ENCODE measurements at regions not wholly inside any gene's neighbourhood (a gene's known extent, or its start where the extent isn't known, plus 50 kb on each side); places are given as distances from the start of the nearest gene placed in this dataset.

DNA sequence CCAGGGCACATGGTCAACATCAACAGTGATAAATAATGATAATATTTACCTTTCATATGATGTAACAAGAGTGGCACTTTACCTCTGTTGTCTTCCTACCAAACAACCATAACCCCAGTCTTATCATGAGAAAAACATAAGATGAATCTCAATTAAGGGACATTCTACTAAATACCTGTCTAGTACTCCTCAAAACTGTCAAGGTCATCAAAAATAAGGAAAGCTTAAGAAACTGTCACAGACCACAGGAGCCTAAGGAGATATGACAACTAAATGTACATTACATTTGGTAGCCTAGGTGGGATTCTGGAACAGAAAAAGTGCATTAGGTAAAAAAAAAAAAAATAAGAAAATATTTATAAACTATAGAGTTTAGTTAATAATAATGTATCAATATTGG is 118.1 kb downstream of the CCDC34 start:
- TF ChIP-seq, protein P1, sequence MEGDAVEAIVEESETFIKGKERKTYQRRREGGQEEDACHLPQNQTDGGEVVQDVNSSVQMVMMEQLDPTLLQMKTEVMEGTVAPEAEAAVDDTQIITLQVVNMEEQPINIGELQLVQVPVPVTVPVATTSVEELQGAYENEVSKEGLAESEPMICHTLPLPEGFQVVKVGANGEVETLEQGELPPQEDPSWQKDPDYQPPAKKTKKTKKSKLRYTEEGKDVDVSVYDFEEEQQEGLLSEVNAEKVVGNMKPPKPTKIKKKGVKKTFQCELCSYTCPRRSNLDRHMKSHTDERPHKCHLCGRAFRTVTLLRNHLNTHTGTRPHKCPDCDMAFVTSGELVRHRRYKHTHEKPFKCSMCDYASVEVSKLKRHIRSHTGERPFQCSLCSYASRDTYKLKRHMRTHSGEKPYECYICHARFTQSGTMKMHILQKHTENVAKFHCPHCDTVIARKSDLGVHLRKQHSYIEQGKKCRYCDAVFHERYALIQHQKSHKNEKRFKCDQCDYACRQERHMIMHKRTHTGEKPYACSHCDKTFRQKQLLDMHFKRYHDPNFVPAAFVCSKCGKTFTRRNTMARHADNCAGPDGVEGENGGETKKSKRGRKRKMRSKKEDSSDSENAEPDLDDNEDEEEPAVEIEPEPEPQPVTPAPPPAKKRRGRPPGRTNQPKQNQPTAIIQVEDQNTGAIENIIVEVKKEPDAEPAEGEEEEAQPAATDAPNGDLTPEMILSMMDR (IDR thresholded peaks at IDR 0.05; ENCODE audit: low read depth, low read length) = no peak
- no peak overlapping the region for H3K4me3 ChIP-seq (ENCODE audit: low read depth, low read length)

DNA sequence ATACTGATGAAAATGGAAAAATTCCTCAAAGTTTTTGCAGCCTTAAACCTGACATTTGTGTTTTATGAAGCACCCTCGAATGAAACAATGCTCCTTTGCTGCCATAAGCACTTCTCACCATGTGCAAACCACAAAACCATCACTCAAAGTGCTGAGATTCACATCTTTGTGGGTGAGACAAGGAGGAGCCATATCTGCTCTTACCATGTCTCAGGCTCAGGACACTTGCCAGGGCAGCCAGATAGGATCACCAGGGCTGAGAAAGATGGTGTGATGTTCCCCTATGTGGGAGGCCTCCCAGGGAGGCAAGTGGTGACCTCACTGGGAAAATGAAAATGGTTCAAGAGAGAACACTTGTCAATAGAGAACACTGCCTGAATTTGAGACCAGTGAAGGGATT is 120.4 kb downstream of the CCDC34 start:
- H3K4me3 ChIP-seq (ENCODE audit: low read depth, low read length) = no peak overlapping the region
- TF ChIP-seq, protein P1 (IDR thresholded peaks at IDR 0.05; ENCODE audit: low read depth, low read length) = no peak

DNA sequence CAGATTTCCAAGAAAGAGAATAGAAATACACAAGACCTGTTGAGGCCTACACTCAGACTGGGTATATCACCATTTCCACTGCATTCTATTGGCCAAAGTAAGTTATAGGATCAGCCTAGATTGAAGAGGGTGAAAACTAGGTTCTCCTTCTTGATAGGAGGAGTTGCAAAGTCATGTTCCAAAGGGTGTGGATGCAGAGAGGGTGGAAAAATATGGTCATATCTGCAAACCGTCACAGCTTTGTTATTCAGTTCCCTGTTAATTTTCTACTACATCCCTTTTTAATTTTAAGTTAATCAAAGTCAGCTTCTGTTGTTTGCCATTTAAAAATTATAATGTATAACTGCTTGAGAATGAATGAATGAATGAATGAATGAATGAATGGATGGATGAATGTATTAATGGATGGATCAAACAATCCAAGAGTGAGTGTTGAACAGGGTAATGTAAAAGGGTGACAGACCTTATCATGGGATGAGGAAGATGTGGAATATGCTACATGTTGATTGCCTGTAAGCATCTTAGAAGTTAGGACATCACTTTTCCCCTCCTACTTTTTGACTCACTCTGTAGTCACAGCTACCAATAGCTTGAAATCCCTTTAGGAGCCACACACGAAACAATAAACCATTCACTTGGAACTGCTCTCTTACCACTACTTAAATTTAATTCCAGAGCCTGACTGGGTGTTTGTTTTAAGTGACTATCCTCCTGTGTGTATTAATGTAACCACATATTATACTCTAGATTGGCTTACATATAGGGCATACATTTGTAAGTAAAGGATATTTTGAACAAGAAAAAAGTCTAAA is 121.5 kb downstream of the CCDC34 start:
- no peak overlapping the region for H3K4me3 ChIP-seq (ENCODE audit: low read depth, low read length)
- TF ChIP-seq, protein P1 (IDR thresholded peaks at IDR 0.05; ENCODE audit: low read depth, low read length) = no peak

DNA sequence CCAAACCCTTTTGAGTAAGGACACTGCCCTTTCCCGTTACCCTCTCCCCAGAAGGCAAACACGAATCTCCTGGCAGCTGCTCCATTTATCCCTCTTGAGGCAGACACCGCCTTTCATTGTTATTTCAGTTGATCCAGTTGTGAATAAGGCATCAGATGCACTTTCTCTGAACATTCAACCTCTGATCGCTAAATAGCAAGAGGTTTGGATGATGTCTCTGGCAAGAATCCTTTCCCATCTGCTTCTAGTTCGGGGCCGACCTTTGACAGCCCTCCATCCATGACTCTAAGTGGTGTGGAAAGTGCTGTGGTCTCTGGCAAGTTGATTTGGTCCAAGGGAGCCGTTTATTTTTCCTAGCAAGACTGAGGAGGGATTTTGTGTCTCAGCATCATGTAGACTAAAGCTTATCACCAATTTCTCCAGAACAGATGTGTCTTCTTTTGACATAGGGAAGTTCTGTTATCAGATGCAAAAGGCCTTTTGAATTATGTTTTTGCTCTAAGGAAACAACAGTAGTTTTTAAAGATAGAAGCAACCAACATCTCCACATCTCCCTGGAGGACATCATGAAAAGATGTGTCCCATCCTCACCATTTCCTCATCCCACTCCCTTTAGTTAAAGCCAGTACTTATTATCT is 123.6 kb downstream of the CCDC34 start:
- H3K4me3 ChIP-seq (ENCODE audit: low read depth, low read length) = no peak overlapping the region
- TF ChIP-seq, protein P1 (IDR thresholded peaks at IDR 0.05; ENCODE audit: low read depth, low read length) = no peak

DNA sequence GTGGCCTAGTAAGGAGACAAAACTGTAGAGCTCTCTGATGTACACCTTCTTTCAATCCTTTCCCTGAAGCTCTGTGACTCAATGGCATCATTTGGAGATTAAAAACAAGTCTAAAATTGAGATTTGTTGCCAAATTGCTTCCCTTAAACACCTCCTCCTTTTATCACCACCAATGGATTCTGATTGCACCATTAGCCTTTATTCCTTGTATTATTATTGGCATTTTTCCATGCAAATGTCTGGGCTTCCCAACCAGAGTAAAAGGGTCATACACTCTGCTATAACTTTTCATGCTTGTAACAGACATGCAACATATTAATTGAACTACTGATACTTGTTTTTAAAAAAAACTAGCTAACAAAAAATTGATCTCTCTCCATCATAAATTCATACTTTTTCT is 124.2 kb downstream of the CCDC34 start:
- TF ChIP-seq, protein P1 (IDR thresholded peaks at IDR 0.05; ENCODE audit: low read depth, low read length) = no peak
- no peak overlapping the region for H3K4me3 ChIP-seq (ENCODE audit: low read depth, low read length)

DNA sequence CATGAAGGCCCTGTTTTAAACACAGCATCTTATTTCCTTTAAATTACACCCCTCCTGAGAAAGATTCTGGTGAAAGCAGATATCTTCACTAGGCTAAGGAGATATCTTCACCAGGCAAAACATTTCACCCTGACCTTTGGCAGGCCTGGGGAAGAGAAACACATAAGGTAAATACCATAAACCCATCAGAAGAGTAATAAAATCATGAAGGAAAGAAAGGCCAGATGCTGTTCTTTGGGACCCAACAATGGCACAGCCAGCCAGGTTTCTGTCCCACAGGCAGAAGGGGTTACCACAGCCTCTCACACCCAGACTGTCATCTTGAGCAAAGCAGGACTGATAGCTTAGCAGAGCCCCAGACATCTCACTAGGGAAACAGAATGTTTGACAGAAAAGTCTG is 125.4 kb downstream of the CCDC34 start:
- TF ChIP-seq, protein P1 (IDR thresholded peaks at IDR 0.05; ENCODE audit: low read depth, low read length) = no peak
- no peak overlapping the region for H3K4me3 ChIP-seq (ENCODE audit: low read depth, low read length)

DNA sequence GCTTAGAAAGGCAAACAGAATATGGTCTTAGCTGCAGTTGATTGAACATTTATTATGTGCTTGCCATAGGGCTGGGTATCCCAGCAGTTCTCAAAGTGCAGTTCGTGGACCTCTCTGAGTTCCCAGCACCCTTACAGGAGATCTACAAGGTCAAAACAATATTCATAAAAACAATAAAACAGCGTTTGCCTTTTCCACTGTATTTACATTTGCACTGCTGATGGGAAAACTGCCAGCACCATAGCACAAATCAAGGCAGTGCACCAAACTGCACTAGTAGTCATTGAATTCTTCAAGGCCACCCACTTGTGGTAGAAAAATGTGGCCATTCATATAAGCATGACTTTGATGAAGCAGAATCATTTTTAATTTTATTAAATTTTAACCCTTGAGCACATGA is 128.1 kb downstream of the CCDC34 start:
- TF ChIP-seq, protein P1 (IDR thresholded peaks at IDR 0.05; ENCODE audit: low read depth, low read length) = no peak

More for the DNA sequence above, 128.1 kb downstream of the CCDC34 start:
- H3K4me3 ChIP-seq (ENCODE audit: low read depth, low read length) = no peak overlapping the region

Data from WI38 (cell line).